HEK293 (cell line): ENCODE measurements at regions not wholly inside any gene's neighbourhood (a gene's known extent, or its start where the extent isn't known, plus 50 kb on each side); places are given as distances from the start of the nearest gene placed in this dataset.
A peak's percentile ranks its signal among the peaks of the same experiment; 100 is the strongest.

Source experiments
- CTCF ChIA-PET: fragments of 350-600 bp; formaldehyde crosslinking; extraction: SDS; loops from one replicate; lab custom pipeline; 2021; ENCODE audit warnings: antibody characterized with exemption; lab: Yijun Ruan, JAX
- POLR2A ChIA-PET: fragments of 300-600 bp; formaldehyde crosslinking; extraction: SDS; loops from one replicate; lab custom pipeline; 2020; ENCODE audit warnings: antibody characterized with exemption, inconsistent platforms; lab: Yijun Ruan, JAX
- H3K27ac ChIP-seq: fragments of 200-500 bp; sonication (Bioruptor generic); 2 replicates; pipeline ENCODE4 v1.5.1; 2014; ENCODE audit warnings: low read depth, low read length, control low read depth, inconsistent platforms; ENCODE audit errors: extremely low read depth
- H3K36me3 ChIP-seq, 2 experiments: fragments of 200-500 bp in 1 of 2; sonication (Bioruptor generic) in 1 of 2; 1 replicate in 1 of 2; 2 replicates in 1 of 2; pipeline ENCODE4 v1.5.1; 2014 to 2017; ENCODE audit warnings: inconsistent platforms in 2 of 2, low read length in 2 of 2; ENCODE audit not compliant: control insufficient read depth in 2 of 2, insufficient read depth in 1 of 2
- H3K4me1 ChIP-seq: fragments of 200-500 bp; sonication (Bioruptor generic); 2 replicates; pipeline ENCODE4 v1.5.1; 2014; ENCODE audit warnings: mild to moderate bottlenecking, low read length, inconsistent platforms; ENCODE audit not compliant: control insufficient read depth, insufficient read depth
- H3K4me3 ChIP-seq: 2 replicates; pipeline ENCODE4 v1.5.1; 2011; ENCODE audit warnings: low read depth, mild to moderate bottlenecking, control low read depth, low read length, moderate library complexity
- H3K9me3 ChIP-seq: fragments of 200-500 bp; sonication (Bioruptor generic); 2 replicates; pipeline ENCODE4 v1.5.1; 2014; ENCODE audit warnings: low read depth, low read length, inconsistent platforms; ENCODE audit not compliant: control insufficient read depth, insufficient read depth
- ATF2 ChIP-seq: fragments of 450-650 bp; formaldehyde crosslinking; IDR thresholded peaks from 2 replicates; pipeline ENCODE4 v1.5.1; 2016; ENCODE audit warnings: missing biosample characterization, missing genetic modification characterization, low read depth
- IKZF3 ChIP-seq: fragments of 450-650 bp; IDR thresholded peaks from 2 replicates; pipeline ENCODE4 v1.5.0; 2018; ENCODE audit warnings: missing biosample characterization, mild to moderate bottlenecking, missing genetic modification characterization, moderate library complexity
- KLF1 ChIP-seq: fragments of 450-650 bp; formaldehyde crosslinking; IDR thresholded peaks from 2 replicates; pipeline ENCODE4 v1.5.1; 2016; ENCODE audit warnings: missing biosample characterization, missing genetic modification characterization
- MEIS1 ChIP-seq: sonication (generic); formaldehyde crosslinking; IDR thresholded peaks from 2 replicates; pipeline ENCODE4 v1.8.1; 2022; ENCODE audit warnings: missing genetic modification reagents, mild to moderate bottlenecking, borderline replicate concordance
- REPIN1 ChIP-seq: fragments of 450-650 bp; formaldehyde crosslinking; IDR thresholded peaks from 2 replicates; pipeline ENCODE4 v1.5.1; 2017; ENCODE audit warnings: missing biosample characterization, missing genetic modification characterization, low read depth
- SCRT1 ChIP-seq: fragments of 450-650 bp; formaldehyde crosslinking; IDR thresholded peaks from 2 replicates; pipeline ENCODE4 v1.5.1; 2016; ENCODE audit warnings: missing biosample characterization, missing genetic modification characterization, borderline replicate concordance
- SCRT2 ChIP-seq: fragments of 450-650 bp; formaldehyde crosslinking; IDR thresholded peaks from 2 replicates; pipeline ENCODE4 v1.5.1; 2016; ENCODE audit warnings: missing biosample characterization, missing genetic modification characterization
- SP3 ChIP-seq: fragments of 450-650 bp; formaldehyde crosslinking; IDR thresholded peaks from 2 replicates; pipeline ENCODE4 v1.5.1; 2016; ENCODE audit warnings: missing biosample characterization, missing genetic modification characterization
- YY1 ChIP-seq: fragments of 450-650 bp; formaldehyde crosslinking; IDR thresholded peaks from 2 replicates; pipeline ENCODE4 v1.5.1; 2018; ENCODE audit warnings: missing biosample characterization, missing genetic modification characterization
- ZBTB1 ChIP-seq: fragments of 450-650 bp; formaldehyde crosslinking; IDR thresholded peaks from 2 replicates; pipeline ENCODE4 v1.5.1; 2016; ENCODE audit warnings: missing biosample characterization, missing genetic modification characterization
- ZBTB17 ChIP-seq: fragments of 450-650 bp; formaldehyde crosslinking; IDR thresholded peaks from 2 replicates; pipeline ENCODE4 v1.5.1; 2016; ENCODE audit warnings: missing biosample characterization, missing genetic modification characterization
- ZBTB48 ChIP-seq: fragments of 450-650 bp; formaldehyde crosslinking; IDR thresholded peaks from 2 replicates; pipeline ENCODE4 v1.5.1; 2016; ENCODE audit warnings: missing biosample characterization, missing genetic modification characterization
- ZEB2 ChIP-seq: fragments of 450-650 bp; formaldehyde crosslinking; IDR thresholded peaks from 2 replicates; pipeline ENCODE4 v1.5.1; 2016; ENCODE audit warnings: missing biosample characterization, missing genetic modification characterization
- ZFP69B ChIP-seq: fragments of 450-650 bp; formaldehyde crosslinking; IDR thresholded peaks from 2 replicates; pipeline ENCODE4 v1.5.1; 2016; ENCODE audit warnings: missing biosample characterization, missing genetic modification characterization
- ZNF169 ChIP-seq: fragments of 450-650 bp; formaldehyde crosslinking; IDR thresholded peaks from 2 replicates; pipeline ENCODE4 v1.5.1; 2016; ENCODE audit warnings: missing biosample characterization, missing genetic modification characterization
- ZNF214 ChIP-seq: fragments of 450-650 bp; formaldehyde crosslinking; IDR thresholded peaks from 2 replicates; pipeline ENCODE4 v1.5.1; 2017; ENCODE audit warnings: missing biosample characterization, mild to moderate bottlenecking, missing genetic modification characterization, borderline replicate concordance
- ZNF248 ChIP-seq: fragments of 450-650 bp; formaldehyde crosslinking; IDR thresholded peaks from 2 replicates; pipeline ENCODE4 v1.5.1; 2017; ENCODE audit warnings: missing biosample characterization, missing genetic modification characterization
- ZNF544 ChIP-seq: fragments of 450-650 bp; formaldehyde crosslinking; IDR thresholded peaks from 2 replicates; pipeline ENCODE4 v1.5.0; 2017; ENCODE audit warnings: missing biosample characterization, missing genetic modification characterization
- ZNF571 ChIP-seq: fragments of 450-650 bp; formaldehyde crosslinking; IDR thresholded peaks from 2 replicates; pipeline ENCODE4 v1.5.0; 2017; ENCODE audit warnings: missing biosample characterization, missing genetic modification characterization
- ZNF600 ChIP-seq: fragments of 450-650 bp; formaldehyde crosslinking; IDR thresholded peaks from 2 replicates; pipeline ENCODE4 v1.5.1; 2016; ENCODE audit warnings: missing biosample characterization, missing genetic modification characterization
- ZNF654 ChIP-seq: fragments of 450-650 bp; formaldehyde crosslinking; IDR thresholded peaks from 2 replicates; pipeline ENCODE4 v1.5.1; 2016; ENCODE audit warnings: low read depth, missing biosample characterization, missing genetic modification characterization
- TF ChIP-seq, protein P1 (sequence below): fragments of 450-650 bp; formaldehyde crosslinking; IDR thresholded peaks from 2 replicates; pipeline ENCODE4 v1.5.1; 2017; ENCODE audit warnings: missing biosample characterization, missing genetic modification characterization
- TF ChIP-seq, protein P2 (sequence below): fragments of 450-650 bp; formaldehyde crosslinking; IDR thresholded peaks from 2 replicates; pipeline ENCODE4 v1.5.1; 2016; ENCODE audit warnings: missing biosample characterization, missing genetic modification characterization, borderline replicate concordance

DNA sequence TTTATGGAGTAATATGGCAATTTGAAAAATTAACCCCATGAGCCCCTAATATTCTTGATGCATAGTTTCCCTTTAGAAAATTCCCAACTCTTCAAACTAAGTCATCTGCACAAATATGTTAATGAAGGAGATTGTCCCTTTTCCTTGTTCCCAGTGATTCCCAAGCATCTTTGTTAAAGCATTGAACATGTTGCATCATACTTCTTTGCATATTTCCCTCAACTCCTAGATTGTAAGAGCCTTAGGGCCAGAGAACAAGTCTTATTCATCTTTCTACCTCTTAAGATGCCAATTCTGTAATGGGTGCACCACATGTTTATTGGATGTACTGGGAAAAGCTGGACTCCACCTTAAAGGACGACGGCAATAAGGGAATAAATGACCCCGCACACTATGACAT, 223.4 kb downstream of the PLK2 start:
- POLR2A ChIA-PET: no interaction called here
- CTCF ChIA-PET: interaction anchor here (0.6 kb wide), 1 partner anchor 224 kb away, joined by 3 read pairs; no protein-coding TSS in a partner anchor
- no peak overlapping the region for H3K4me3 ChIP-seq
- H3K27ac ChIP-seq: no peak overlapping the region
- H3K9me3 ChIP-seq: no peaks in the 10 kb centered on the region
- H3K4me1 ChIP-seq: no peaks in the 10 kb centered on the region
- TF ChIP-seq ATF2: no peak
- no peak for TF ChIP-seq ZFP69B
- no peak for TF ChIP-seq SP3 (tag by site-specific recombination)
- no peak for TF ChIP-seq ZNF600 (tag by site-specific recombination)
- TF ChIP-seq ZBTB17: no peak
- TF ChIP-seq ZBTB1 (tag by site-specific recombination): no peak
- TF ChIP-seq ZNF571 (tag by site-specific recombination): no peak
- TF ChIP-seq ZNF544 (tag by site-specific recombination): no peak
- no peak for TF ChIP-seq ZEB2 (tag by site-specific recombination)
- TF ChIP-seq YY1 (tag by site-specific recombination): no peak
- TF ChIP-seq ZNF654: no peak
- TF ChIP-seq ZNF169 (tag by site-specific recombination): no peak
- no peak for TF ChIP-seq REPIN1
- no peak for TF ChIP-seq MEIS1 (CRISPR knock-in tag)
- no peak for TF ChIP-seq ZBTB48 (tag by site-specific recombination)
- no peak for TF ChIP-seq KLF1 (tag by site-specific recombination)
- no peaks in the 10 kb centered on the region for H3K36me3 ChIP-seq

- no peaks in the 10 kb centered on the region for H3K36me3 ChIP-seq
- peaks cover 2% of the 10 kb centered on the region; the same call in 1 of the 2 replicates for H3K4me1 ChIP-seq
- H3K27ac ChIP-seq: no peak overlapping the region
- no peaks in the 10 kb centered on the region for H3K9me3 ChIP-seq
- ChIA-PET POLR2A (no interaction called here), CTCF (no interaction called here)
- H3K4me3 ChIP-seq: no peak overlapping the region
- TF ChIP-seq ATF2 (no peak), ZNF214 (tag by site-specific recombination) (no peak), IKZF3 (tag by site-specific recombination) (no peak), ZNF248 (no peak), SCRT1 (peak; percentile 50), SCRT2 (tag by site-specific recombination) (peak; percentile 82)
- TF ChIP-seq, protein P1, sequence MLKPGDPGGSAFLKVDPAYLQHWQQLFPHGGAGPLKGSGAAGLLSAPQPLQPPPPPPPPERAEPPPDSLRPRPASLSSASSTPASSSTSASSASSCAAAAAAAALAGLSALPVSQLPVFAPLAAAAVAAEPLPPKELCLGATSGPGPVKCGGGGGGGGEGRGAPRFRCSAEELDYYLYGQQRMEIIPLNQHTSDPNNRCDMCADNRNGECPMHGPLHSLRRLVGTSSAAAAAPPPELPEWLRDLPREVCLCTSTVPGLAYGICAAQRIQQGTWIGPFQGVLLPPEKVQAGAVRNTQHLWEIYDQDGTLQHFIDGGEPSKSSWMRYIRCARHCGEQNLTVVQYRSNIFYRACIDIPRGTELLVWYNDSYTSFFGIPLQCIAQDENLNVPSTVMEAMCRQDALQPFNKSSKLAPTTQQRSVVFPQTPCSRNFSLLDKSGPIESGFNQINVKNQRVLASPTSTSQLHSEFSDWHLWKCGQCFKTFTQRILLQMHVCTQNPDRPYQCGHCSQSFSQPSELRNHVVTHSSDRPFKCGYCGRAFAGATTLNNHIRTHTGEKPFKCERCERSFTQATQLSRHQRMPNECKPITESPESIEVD (tag by site-specific recombination): no peak
- TF ChIP-seq, protein P2, sequence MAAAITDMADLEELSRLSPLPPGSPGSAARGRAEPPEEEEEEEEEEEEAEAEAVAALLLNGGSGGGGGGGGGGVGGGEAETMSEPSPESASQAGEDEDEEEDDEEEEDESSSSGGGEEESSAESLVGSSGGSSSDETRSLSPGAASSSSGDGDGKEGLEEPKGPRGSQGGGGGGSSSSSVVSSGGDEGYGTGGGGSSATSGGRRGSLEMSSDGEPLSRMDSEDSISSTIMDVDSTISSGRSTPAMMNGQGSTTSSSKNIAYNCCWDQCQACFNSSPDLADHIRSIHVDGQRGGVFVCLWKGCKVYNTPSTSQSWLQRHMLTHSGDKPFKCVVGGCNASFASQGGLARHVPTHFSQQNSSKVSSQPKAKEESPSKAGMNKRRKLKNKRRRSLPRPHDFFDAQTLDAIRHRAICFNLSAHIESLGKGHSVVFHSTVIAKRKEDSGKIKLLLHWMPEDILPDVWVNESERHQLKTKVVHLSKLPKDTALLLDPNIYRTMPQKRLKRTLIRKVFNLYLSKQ (tag by site-specific recombination): no peak
Observed at GRCh38 chr5:58235299-58235698, 224.6 kb downstream of the PLK2 start.
